GM21529 (cell line): ENCODE measurements at regions not wholly inside any gene's neighbourhood (a gene's known extent, or its start where the extent isn't known, plus 50 kb on each side); places are given as distances from the start of the nearest gene placed in this dataset.

Experiments
- ATAC-seq: cut with Tn5 transposase; IDR thresholded peaks from one replicate; pipeline ENCODE4 v1.9.1; 2021; ENCODE audit not compliant: unreplicated experiment

DNA sequence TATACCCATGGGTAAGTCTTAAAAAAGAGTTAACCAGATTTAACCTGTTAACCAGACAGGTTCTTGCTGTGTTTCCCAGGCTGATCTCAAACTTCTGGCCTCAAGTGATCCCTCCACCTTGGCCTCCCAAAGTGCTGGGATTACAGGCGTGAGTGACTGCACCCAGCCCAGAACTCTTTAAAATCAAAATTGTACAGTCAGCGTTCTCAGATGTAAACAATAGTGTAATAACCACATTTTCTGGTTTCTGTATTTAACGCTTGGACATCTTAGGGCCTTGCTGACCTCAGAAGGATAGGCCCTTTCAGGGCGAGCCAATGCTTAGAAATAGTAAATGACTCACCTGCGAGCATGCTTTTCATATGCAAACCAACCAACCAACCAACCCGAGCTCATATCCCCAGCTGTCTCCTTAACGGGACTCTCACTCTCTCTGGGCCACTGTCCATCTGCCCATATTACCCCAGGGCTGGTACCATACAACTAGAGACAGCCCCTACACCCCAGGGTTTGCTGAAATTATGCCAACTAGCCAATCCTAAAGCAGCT lies 415.0 kb upstream of the XYLT1 start:
- ATAC-seq = no peak

- ATAC-seq = no peak
Observed at GRCh38 chr16:17877821-17878360, 407.1 kb upstream of the XYLT1 start.

DNA sequence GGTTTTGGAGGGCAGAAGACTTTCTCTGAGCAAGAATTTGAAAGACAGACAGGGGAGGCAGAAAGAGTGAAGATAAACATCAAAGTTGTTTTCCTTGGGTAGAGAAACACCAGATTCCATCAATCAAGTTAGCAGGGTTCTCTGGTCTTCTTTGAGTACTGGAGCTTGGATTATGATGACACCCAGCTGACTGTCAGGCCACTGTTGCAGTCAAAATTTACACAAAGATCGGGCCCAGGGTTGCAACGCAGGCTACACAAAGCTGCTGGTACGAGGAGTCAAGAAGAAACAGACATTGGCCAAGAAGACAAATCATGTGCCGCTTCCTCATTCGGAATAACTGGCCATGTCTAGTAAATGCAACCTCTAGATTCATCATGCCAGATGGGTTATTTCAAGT lies 396.2 kb upstream of the XYLT1 start:
- no peak for ATAC-seq

- ATAC-seq = no peak
Observed at GRCh38 chr16:17861981-17862479, 391.3 kb upstream of the XYLT1 start.

- no peak for ATAC-seq
Observed at GRCh38 chr16:17858061-17858460, 387.3 kb upstream of the XYLT1 start.

DNA sequence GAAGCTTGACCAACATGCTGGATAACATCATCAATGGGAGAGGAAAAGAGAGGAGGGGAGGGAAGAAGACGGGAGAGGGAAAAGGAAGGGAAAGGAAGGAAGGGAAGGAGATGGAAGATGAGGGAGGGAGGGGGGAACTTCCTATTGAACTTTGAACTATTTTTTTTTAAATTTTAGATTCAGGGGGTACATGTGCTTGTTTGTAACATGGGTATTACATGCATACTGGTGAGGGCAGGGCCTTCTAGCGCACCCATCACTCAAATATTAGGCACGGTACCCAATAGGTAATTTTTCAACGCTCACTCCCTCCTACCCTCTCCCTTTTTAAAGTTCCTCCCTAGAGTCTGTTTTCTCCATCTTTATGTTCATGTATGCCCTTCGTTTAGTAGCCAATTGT lies 383.2 kb upstream of the XYLT1 start:
- ATAC-seq = no peak

DNA sequence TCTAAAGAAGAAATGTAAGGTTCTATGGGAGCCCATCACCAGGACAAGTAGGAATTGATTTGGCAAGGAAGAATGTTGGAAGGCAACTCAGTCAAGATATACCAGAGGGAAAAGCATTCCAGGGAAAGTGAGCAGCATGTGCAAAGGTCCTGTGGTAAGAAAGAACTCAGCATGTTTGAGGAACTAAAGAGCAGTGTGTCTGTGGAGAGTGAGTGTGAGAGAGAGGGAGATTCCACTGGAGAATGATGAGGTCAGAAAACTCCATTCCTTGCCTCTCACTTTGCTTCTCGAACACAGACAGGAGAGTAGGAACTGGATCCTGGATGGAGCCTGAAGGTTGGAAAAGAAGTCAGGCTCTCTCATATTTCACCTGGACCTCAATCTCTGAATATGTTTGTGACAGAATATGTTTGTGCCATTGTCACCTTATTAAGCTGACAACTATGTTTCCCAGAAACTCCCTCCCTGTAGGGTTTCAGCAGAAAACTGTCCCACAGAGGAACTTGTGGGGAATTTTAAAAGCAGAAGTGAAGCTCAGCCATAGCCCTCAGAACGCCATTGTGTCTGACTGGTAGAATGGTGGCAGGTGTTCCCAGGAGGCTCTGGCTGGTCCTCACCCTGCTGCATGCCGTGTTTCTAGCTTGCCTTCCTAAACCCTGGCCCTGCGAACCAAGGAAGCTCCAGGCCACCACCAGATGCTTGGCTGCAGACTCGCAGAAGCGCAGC lies 382.4 kb upstream of the XYLT1 start:
- no peak for ATAC-seq

GRCh38 chr16:17850581-17851250 lies 380.0 kb upstream of the XYLT1 start:
- no peak for ATAC-seq

- ATAC-seq = no peak
Observed at GRCh38 chr16:17847234-17847795, 376.6 kb upstream of the XYLT1 start.

- ATAC-seq = no peak
Observed at GRCh38 chr16:17846030-17846429, 375.3 kb upstream of the XYLT1 start.

DNA sequence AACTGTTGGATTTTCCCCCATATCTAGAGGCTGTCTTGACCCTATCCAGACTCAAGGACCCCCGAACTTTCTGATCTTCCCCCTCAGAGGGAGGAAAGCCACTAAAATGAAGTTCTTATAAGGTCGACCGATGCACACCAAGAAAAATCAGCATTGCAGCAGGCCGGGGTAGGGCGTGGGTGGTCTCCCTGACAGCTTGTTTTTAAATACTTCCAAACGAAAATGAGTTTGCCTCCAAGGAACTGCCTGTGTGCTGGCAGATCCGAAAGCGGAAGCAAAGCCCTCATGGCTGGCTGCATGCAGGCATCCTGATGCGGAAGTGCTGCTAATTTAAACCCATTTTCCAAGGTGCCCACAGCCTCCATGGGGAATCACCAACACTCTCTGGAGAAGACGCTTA lies 374.3 kb upstream of the XYLT1 start:
- ATAC-seq = no peak

- ATAC-seq = no peak
Observed at GRCh38 chr16:17843905-17844304, 373.1 kb upstream of the XYLT1 start.

DNA sequence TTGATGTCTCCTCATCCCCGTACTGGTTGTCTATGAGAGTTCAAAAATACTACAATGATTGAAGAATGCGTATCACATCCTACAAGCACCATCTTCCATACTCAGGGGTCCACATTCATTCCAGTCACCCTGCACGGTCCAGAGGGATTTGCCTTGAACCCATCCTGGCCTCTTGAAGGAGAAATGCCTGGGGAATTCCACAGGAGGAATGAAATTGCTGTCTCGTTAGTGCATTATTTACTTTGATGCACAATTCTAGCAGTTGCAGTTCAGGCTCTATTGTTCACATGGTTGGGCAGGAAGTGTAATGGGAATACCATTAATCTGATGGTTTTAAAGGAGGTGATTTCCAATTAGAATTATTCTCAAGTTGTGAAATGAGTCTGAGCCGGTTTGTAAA lies 369.1 kb upstream of the XYLT1 start:
- no peak for ATAC-seq

GRCh38 chr16:17839272-17839671 lies 368.5 kb upstream of the XYLT1 start:
- ATAC-seq = no peak

DNA sequence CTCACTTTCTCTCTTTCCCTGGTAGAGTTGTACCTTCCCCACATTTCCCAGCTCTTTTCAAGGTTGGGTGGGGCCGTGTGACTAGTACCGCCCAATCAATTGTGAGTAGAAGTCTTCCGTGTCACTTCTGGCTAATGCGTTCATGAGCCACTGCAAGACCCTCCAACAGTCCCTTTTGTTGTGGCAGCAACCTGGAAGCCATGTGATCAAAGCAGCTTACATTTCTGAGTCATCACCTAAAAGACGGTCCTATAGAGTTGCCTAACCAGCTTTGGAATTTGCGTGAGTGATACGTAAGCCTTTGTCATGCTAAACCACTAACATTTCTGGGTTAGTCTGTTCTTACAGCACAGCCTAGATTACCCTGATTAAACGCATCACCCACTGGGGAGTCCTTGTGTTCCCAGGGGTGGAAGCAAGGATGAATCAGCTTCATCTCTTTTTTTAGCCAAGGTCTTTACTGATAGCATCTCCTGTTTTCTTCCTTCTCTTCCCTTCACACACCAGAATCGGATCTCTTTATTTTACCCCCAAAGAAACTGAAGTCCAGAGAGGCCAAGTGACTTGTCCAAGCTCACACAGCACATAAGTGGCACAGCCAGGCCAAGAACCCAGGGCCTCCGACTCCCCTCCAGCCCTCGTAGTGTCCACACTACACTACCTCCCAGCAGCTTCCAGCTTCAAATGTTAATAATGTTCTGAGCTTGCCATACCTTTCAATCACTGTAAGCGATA lies 366.3 kb upstream of the XYLT1 start:
- ATAC-seq = no peak

DNA sequence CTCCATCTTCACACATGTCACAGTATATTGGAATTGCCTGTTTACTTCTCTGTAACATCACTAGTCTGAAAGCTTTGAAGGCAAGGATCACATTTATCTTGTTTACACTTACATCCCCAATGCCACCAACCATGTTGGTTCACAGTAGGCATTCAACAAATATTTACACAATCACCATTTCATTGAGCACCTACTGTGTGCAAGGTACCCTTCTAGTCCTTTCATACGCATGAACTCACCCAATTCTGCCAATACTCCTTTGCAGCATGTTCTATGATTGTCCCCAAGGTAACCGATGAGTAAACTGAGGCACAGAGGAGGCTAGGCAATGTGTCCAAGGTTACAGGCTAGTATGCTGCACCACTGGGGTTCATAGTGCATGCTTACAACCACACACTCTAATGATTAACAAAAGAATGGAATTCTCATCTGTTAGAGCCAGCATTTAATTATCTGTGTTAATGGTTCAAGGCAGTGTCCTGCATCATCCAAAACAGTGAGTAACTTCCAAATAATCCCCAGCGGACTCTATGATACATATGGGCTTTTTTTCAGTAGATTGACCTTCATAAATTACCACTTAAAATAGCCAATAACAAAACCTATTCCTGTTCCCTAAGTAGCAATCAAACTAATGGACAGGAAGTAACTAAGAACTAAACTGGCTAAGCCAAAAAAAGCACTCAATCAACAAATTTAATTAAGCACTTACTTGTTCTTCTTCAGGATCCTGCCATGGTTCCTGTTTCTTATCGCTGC lies 364.5 kb upstream of the XYLT1 start:
- no peak for ATAC-seq

DNA sequence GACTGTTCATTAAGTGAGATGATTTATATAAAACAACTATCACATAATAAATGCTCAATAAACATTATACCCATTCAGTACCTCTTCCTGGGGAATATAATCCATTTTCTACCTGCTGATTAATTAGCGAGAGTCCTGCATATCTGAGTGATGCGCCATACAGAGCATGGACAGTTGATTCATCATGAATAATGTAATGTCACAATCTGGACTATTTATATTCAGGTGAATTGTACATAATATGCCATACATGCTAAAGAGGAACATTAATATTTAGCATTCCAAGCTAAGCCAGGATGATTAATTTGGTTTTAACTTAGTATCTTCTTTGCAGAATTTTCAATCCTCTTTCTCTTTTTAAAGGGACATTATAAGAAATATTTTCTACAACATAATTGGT lies 362.0 kb upstream of the XYLT1 start:
- no peak for ATAC-seq

- ATAC-seq = no peak
Observed at GRCh38 chr16:17831330-17831729, 360.6 kb upstream of the XYLT1 start.

DNA sequence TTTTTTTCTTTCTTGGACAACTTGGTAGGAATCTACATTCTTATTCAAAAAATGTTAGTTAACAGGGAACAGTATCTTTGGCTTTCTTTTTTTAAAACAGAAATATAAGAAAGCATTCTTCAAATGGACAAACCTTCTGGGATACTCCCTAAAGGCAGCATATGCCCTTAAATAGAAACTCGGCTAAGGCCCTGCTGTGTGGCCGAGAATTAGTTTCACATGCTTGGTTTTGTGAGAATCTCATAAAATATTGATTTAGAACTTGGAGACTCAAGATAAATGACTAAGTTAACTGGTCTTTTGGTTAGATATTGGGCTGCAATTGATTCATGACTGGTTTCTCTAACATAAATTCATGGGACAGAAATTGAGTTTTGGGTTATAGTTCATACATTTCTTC lies 359.9 kb upstream of the XYLT1 start:
- no peak for ATAC-seq

GRCh38 chr16:17829811-17830210 lies 359.1 kb upstream of the XYLT1 start:
- ATAC-seq = no peak
